Spleen (tissue), 11 donors: ENCODE measurements at regions not wholly inside any gene's neighbourhood (a gene's known extent, or its start where the extent isn't known, plus 50 kb on each side); places are given as distances from the start of the nearest gene placed in this dataset.

Source experiments
- DNase-seq: peaks from one replicate; pipeline ENCODE4 v3.0.0-alpha.2; 2020
- H3K27ac ChIP-seq, 8 donors: fragments of 200-600 bp; sonication (generic) in 7 of 8; 1 replicate in 4 of 8; 2 replicates in 4 of 8; pipeline versions ENCODE4 v1.5.0 to v1.8.0; 2016 to 2021; ENCODE audit warnings: inconsistent platforms in 4 of 8, mild to moderate bottlenecking in 4 of 8, moderate library complexity in 1 of 8
- H3K27me3 ChIP-seq, 7 donors: fragments of 200-600 bp; sonication (generic) in 6 of 7; replicated peaks in 1 of 7; 1 replicate in 4 of 7; 2 replicates in 3 of 7; pipeline versions ENCODE4 v1.5.0 to v1.8.0; 2016 to 2021; ENCODE audit warnings: inconsistent platforms in 3 of 7, mild to moderate bottlenecking in 1 of 7
- H3K36me3 ChIP-seq, 6 donors: fragments of 200-600 bp; sonication (generic) in 5 of 6; 1 replicate in 4 of 6; 2 replicates in 2 of 6; pipeline versions ENCODE4 v1.5.0 to v1.8.0; 2016 to 2021; ENCODE audit warnings: inconsistent platforms in 2 of 6
- H3K4me1 ChIP-seq, 6 donors: fragments of 200-600 bp; sonication (generic) in 5 of 6; 1 replicate in 3 of 6; 2 replicates in 3 of 6; pipeline versions ENCODE4 v1.5.0 to v1.8.0; 2016 to 2021; ENCODE audit warnings: inconsistent platforms in 3 of 6
- H3K4me3 ChIP-seq, 8 donors: fragments of 200-600 bp; sonication (generic) in 7 of 8; 1 replicate in 4 of 8; 2 replicates in 4 of 8; pipeline versions ENCODE4 v1.5.0 to v1.8.0; 2016 to 2021; ENCODE audit warnings: inconsistent platforms in 4 of 8, mild to moderate bottlenecking in 4 of 8, moderate library complexity in 2 of 8
- H3K9me3 ChIP-seq, 8 donors: fragments of 200-600 bp; sonication (generic) in 7 of 8; 1 replicate in 4 of 8; 2 replicates in 4 of 8; pipeline versions ENCODE4 v1.5.0 to v1.8.0; 2016 to 2021; ENCODE audit warnings: inconsistent platforms in 4 of 8
- POLR2A ChIP-seq, 3 donors: fragments of 450-650 bp; IDR thresholded peaks; one replicate each; pipeline ENCODE4 v1.5.1; 2017; ENCODE audit warnings: antibody characterized with exemption in 3 of 3, mild to moderate bottlenecking in 1 of 3
- POLR2AphosphoS5 ChIP-seq, 3 donors: sonication (generic); formaldehyde crosslinking; IDR thresholded peaks; one replicate each; pipeline ENCODE4 v1.5.1; 2017; ENCODE audit warnings: antibody characterized with exemption in 3 of 3
- WGBS, 5 donors: extraction: QIAGEN DNeasy Blood & Tissue Kit in 3 of 5; methylation state at CpG; one replicate each; pipeline versions ENCODE4 v1.1.5 to v1.1.7; 2013 to 2018; 5-methylcytosine and 5-hydroxymethylcytosine counted together
- intact Hi-C: fragments of 100-400 bp; cut with DNase I; formaldehyde crosslinking; loops from one replicate; pipeline ENCODE4 v1.15.0; 2023; ENCODE audit warnings: low total_unique reads
- TF ChIP-seq, protein P1 (sequence below), 11 experiments: fragments of 200-600 bp in 7 of 11; fragments of 450-650 bp in 4 of 11; sonication (generic) in 4 of 11; IDR thresholded peaks in 8 of 11; conservative IDR thresholded peaks in 3 of 11; 1 replicate in 7 of 11; 2 replicates in 4 of 11; pipeline versions ENCODE4 v1.4.0 to v1.8.0; 2016 to 2021; ENCODE audit warnings: antibody characterized with exemption in 11 of 11, inconsistent platforms in 4 of 11, mild to moderate bottlenecking in 1 of 11
- donor health status: healthy with polysubstance abuse.
- donor health status: DM: no; HTN: no; CAD: no; lungs with moderate emphysema.
- donor health status: DM: no; HTN: no; CAD: no.
- donor health status: Bipolar disorder and iron deficiency.
- donor health status: healthy.
- donor health status: DM: no; HTN: no; CAD: no.
- donor health status: DM: yes; HTN: yes; CAD: no.

DNA sequence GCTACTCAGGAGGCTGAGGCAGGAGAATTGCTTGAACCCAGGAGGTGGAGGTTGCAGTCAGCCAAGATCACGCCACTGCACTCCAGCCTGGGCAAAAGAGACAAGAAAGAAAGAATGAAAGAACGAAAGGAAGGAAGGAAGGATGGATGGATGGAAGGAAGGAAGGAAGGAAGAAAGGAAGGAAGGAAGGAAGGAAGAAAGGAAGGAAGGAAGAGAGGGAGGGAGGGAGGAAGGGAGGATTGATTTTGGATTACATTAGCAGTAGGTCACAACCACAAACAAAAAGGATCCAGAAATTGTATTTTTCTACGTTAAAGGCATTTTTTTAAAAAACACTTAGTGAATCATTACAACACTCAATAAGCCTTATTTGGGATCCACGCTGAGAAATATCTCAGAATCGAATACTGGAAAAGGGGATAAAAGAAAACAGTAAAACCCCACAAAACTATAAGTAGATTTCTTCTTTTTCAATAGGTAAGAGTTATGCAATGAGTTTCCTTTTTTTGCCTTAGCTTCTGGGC lies 136.9 kb upstream of the FREM1 start:
- Histone ChIP-seq H3K4me1 (no peaks in the 10 kb centered on the region), H3K4me3 (no peak overlapping the region), H3K36me3 (no peaks in the 10 kb centered on the region), H3K9me3 (no peaks in the 10 kb centered on the region), H3K27ac (no peak overlapping the region), H3K27me3 (no peaks in the 10 kb centered on the region)
- intact Hi-C loops, result no loop called here
- WGBS, 5 donors, result 75 to 89% (median 83%) methylated on average over 5 of the region's 5 CpGs
- DNase-seq, result no peak
- TF ChIP-seq, protein P1, sequence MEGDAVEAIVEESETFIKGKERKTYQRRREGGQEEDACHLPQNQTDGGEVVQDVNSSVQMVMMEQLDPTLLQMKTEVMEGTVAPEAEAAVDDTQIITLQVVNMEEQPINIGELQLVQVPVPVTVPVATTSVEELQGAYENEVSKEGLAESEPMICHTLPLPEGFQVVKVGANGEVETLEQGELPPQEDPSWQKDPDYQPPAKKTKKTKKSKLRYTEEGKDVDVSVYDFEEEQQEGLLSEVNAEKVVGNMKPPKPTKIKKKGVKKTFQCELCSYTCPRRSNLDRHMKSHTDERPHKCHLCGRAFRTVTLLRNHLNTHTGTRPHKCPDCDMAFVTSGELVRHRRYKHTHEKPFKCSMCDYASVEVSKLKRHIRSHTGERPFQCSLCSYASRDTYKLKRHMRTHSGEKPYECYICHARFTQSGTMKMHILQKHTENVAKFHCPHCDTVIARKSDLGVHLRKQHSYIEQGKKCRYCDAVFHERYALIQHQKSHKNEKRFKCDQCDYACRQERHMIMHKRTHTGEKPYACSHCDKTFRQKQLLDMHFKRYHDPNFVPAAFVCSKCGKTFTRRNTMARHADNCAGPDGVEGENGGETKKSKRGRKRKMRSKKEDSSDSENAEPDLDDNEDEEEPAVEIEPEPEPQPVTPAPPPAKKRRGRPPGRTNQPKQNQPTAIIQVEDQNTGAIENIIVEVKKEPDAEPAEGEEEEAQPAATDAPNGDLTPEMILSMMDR (IDR thresholded peaks at IDR 0.05 in 8 of 11, conservative IDR thresholded peaks at IDR 0.05 in 3 of 11), result no peak
- TF ChIP-seq POLR2A (IDR thresholded peaks at IDR 0.05) (no peak), POLR2AphosphoS5 (IDR thresholded peaks at IDR 0.05) (no peak)

DNA sequence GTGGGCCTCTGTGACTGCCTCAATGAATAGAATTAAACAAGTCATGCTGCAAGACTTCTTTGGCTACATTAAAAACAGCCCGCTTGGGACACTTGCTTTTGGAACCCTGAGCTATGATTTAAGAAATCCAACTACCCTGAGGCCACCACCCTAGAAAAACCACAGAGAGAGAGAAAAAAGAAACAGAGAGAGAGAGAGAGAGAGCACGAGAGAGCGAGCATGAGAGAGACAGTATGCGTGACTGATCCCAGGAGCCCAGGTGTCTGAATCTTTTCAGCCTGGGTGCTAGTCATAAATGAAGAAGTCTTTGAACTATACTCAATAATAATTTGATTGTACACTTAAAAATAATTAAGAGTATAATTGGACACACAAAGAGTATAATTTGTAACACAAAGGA lies 123.1 kb upstream of the FREM1 start:
- H3K36me3 ChIP-seq, result no peaks in the 10 kb centered on the region
- H3K4me1 ChIP-seq, result no peaks in the 10 kb centered on the region
- 84 to 94% (median 89%) methylated on average over 4 of the region's 4 CpGs for WGBS, 5 donors
- H3K27ac ChIP-seq, result no peak overlapping the region
- peaks cover 0 to 5% (median 0%) of the 10 kb centered on the region in 8 donors for H3K9me3 ChIP-seq
- TF ChIP-seq POLR2A (IDR thresholded peaks at IDR 0.05) (no peak), POLR2AphosphoS5 (IDR thresholded peaks at IDR 0.05) (no peak)
- TF ChIP-seq, protein P1 (IDR thresholded peaks at IDR 0.05 in 8 of 11, conservative IDR thresholded peaks at IDR 0.05 in 3 of 11), result no peak
- H3K4me3 ChIP-seq, result no peak overlapping the region
- no peak for DNase-seq
- no peaks in the 10 kb centered on the region for H3K27me3 ChIP-seq
- intact Hi-C loops, result no loop called here

DNA sequence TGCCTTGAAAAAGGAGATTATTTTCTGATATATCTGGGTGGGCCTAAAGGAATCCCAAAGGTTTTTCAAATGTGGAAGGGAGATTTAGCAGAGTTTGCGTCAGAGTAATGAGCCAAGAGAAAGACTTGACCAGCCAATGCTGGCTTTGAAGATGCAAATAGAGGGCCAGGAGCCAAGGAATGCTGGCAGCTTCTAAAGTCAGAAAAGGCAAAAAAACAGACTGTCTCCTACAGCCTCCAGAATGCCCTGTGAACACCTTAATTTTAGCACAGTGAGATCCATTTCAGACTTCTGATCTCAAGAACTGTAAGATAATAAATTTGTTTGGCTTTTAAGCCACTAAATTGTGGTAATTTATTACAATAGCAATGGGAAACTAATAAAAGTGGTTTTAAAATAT lies 122.6 kb upstream of the FREM1 start:
- Histone ChIP-seq H3K27me3 (no peaks in the 10 kb centered on the region), H3K4me1 (no peaks in the 10 kb centered on the region), H3K27ac (no peak overlapping the region), H3K9me3 (peaks cover 0 to 5% (median 0%) of the 10 kb centered on the region in 8 donors), H3K4me3 (no peak overlapping the region), H3K36me3 (no peaks in the 10 kb centered on the region)
- 92 to 100% (median 94%) methylated on average over 1 of the region's 1 CpG for WGBS, 5 donors
- no peak for TF ChIP-seq POLR2AphosphoS5 (IDR thresholded peaks at IDR 0.05)
- no peak for TF ChIP-seq POLR2A (IDR thresholded peaks at IDR 0.05)
- TF ChIP-seq, protein P1 (IDR thresholded peaks at IDR 0.05 in 8 of 11, conservative IDR thresholded peaks at IDR 0.05 in 3 of 11), result no peak
- no peak for DNase-seq
- intact Hi-C loops, result no loop called here

DNA sequence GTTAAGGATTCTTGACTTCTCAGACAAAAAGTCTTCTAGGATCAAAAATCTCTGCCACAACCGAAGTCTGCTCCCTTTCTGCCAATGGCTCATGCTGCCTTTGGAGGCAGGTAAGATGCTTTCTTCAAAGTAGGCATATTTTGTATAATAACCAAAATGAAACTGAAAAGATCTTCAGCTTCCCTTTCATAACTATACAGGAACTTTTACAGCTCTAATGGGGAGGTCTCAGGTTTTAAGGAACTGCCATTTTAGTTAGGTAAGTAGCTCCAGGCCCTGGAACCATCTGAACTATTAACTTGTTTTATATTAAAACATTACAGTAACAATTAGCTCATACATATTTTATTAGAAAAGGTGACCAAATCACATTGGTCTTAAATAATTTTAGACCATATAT lies 110.9 kb upstream of the FREM1 start:
- no peaks in the 10 kb centered on the region for H3K36me3 ChIP-seq
- H3K27me3 ChIP-seq, result peaks cover 0 to 5% (median 0%) of the 10 kb centered on the region in 7 donors
- DNase-seq, result no peak
- H3K4me1 ChIP-seq, result no peaks in the 10 kb centered on the region
- H3K27ac ChIP-seq, result no peak overlapping the region
- peaks cover 0 to 8% (median 0%) of the 10 kb centered on the region in 8 donors for H3K9me3 ChIP-seq
- TF ChIP-seq, protein P1 (IDR thresholded peaks at IDR 0.05 in 8 of 11, conservative IDR thresholded peaks at IDR 0.05 in 3 of 11), result no peak
- TF ChIP-seq POLR2AphosphoS5 (IDR thresholded peaks at IDR 0.05) (no peak), POLR2A (IDR thresholded peaks at IDR 0.05) (no peak)
- H3K4me3 ChIP-seq, result no peak overlapping the region
- intact Hi-C loops, result no loop called here
- WGBS, 5 donors, result 68 to 92% (median 76%) methylated on average over 1 of the region's 1 CpG
